CMK (cell line): ENCODE measurements at regions not wholly inside any gene's neighbourhood (a gene's known extent, or its start where the extent isn't known, plus 50 kb on each side); places are given as distances from the start of the nearest gene placed in this dataset.

Experiments
- DNase-seq: peaks from one replicate; pipeline ENCODE4 v3.0.0-alpha.2; 2010; ENCODE audit warnings: low read depth

- DNase-seq = no peak
These were observed 616.9 kb downstream of the ZIC1 start for GRCh38 chr3:148026009-148026588.

- no peak for DNase-seq
These were observed 621.8 kb downstream of the ZIC1 start for GRCh38 chr3:148030975-148031374.

- no peak for DNase-seq
These were observed 625.2 kb downstream of the ZIC1 start for GRCh38 chr3:148034353-148034752.

- DNase-seq = no peak
These were observed 627.2 kb downstream of the ZIC1 start for GRCh38 chr3:148036331-148036876.

GRCh38 chr3:148042663-148043445 is 633.7 kb downstream of the ZIC1 start:
- DNase-seq = no peak

GRCh38 chr3:148044151-148044550 is 635.0 kb downstream of the ZIC1 start:
- DNase-seq = no peak

- DNase-seq = no peak
These were observed 642.7 kb upstream of the AGTR1 start for GRCh38 chr3:148054999-148055398.

GRCh38 chr3:148062590-148062989 is 635.1 kb upstream of the AGTR1 start:
- no peak for DNase-seq

- DNase-seq = no peak
These were observed 630.9 kb upstream of the AGTR1 start for GRCh38 chr3:148066802-148067201.

- no peak for DNase-seq
These were observed 629.2 kb upstream of the AGTR1 start for GRCh38 chr3:148068466-148068865.

- DNase-seq = no peak
These were observed 627.7 kb upstream of the AGTR1 start for GRCh38 chr3:148070041-148070440.

- no peak for DNase-seq
These were observed 623.8 kb upstream of the AGTR1 start for GRCh38 chr3:148073721-148074456.

GRCh38 chr3:148074946-148075345 is 622.8 kb upstream of the AGTR1 start:
- no peak for DNase-seq

- DNase-seq = no peak
These were observed 621.7 kb upstream of the AGTR1 start for GRCh38 chr3:148075771-148076716.

GRCh38 chr3:148077318-148077923 is 620.3 kb upstream of the AGTR1 start:
- no peak for DNase-seq

- no peak for DNase-seq
These were observed 619.7 kb upstream of the AGTR1 start for GRCh38 chr3:148077965-148078364.

- DNase-seq = no peak
These were observed 619.0 kb upstream of the AGTR1 start for GRCh38 chr3:148078658-148079057.

GRCh38 chr3:148079370-148079769 is 618.3 kb upstream of the AGTR1 start:
- DNase-seq = no peak

- no peak for DNase-seq
These were observed 615.8 kb upstream of the AGTR1 start for GRCh38 chr3:148081926-148082325.

- no peak for DNase-seq
These were observed 615.0 kb upstream of the AGTR1 start for GRCh38 chr3:148082506-148083280.
